Loucy (cell line): ENCODE measurements at regions not wholly inside any gene's neighbourhood (a gene's known extent, or its start where the extent isn't known, plus 50 kb on each side); places are given as distances from the start of the nearest gene placed in this dataset.

Experiments used
- EZH2phosphoT487 ChIP-seq: fragments of 200-600 bp; IDR thresholded peaks from 2 replicates; pipeline ENCODE4 v1.6.1; 2018; ENCODE audit warnings: antibody characterized with exemption, mild to moderate bottlenecking, moderate library complexity, borderline replicate concordance
- TF ChIP-seq, protein P1 (sequence below): fragments of 200-600 bp; sonication (generic); conservative IDR thresholded peaks from 2 replicates; pipeline ENCODE4 v1.5.1; 2014; ENCODE audit warnings: mild to moderate bottlenecking, antibody characterized with exemption, low read length

DNA sequence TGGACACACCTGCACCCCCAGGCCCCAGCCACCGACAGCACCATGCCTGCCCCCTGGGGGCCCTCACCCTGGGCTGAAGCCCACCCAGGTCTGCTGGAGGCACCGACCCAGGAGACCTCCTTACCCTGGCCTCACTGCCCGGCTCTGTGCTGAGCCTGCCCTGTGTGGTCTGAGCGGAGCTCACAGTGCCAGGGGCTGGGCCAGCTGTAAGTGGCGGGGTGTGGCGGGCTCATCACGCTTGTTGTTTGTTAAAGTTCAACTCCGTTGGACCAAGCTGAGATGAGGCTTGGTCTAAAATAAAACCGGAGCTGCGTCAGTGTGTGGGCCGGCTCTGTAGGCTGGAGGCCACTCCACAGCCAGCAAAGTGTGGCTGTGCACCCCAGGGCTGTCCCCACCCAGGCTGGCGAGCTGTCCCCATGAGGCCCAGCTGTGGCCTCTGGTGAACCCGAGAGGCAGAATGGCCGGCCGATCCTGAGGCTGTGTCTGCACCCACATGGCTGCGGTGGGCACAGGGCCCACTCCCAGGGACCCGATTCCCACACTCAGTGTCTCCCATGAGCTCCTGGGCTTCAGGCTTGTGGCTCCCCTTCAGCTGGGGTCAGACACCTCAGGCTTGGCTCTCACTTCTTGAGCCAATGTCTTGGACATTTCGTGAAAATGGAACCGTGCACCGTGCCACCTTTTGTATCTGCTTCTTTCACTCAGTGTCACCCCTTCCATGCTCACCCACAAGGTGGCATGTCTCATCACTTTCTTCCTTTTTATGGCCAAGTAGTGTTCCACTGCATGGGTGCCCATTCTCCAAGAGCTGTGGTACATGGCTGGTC is 137.9 kb downstream of the CTTN start:
- TF ChIP-seq, protein P1, sequence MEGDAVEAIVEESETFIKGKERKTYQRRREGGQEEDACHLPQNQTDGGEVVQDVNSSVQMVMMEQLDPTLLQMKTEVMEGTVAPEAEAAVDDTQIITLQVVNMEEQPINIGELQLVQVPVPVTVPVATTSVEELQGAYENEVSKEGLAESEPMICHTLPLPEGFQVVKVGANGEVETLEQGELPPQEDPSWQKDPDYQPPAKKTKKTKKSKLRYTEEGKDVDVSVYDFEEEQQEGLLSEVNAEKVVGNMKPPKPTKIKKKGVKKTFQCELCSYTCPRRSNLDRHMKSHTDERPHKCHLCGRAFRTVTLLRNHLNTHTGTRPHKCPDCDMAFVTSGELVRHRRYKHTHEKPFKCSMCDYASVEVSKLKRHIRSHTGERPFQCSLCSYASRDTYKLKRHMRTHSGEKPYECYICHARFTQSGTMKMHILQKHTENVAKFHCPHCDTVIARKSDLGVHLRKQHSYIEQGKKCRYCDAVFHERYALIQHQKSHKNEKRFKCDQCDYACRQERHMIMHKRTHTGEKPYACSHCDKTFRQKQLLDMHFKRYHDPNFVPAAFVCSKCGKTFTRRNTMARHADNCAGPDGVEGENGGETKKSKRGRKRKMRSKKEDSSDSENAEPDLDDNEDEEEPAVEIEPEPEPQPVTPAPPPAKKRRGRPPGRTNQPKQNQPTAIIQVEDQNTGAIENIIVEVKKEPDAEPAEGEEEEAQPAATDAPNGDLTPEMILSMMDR, result no peak
- TF ChIP-seq EZH2phosphoT487, result no peak
